Inflammatory macrophage treated with lipopolysaccharide for 1 hour (primary cell): ENCODE measurements at regions not wholly inside any gene's neighbourhood (a gene's known extent, or its start where the extent isn't known, plus 50 kb on each side); places are given as distances from the start of the nearest gene placed in this dataset.
"Not testable (repeated sequence)": the region's sequence is repeated elsewhere in the genome, so short reads cannot be mapped to it uniquely, and the experiment has no call there.

Experiments used
- DNase-seq, 2 donors: peaks; one replicate each; pipeline ENCODE4 v3.0.0-alpha.2; 2020 to 2022

- no peak for DNase-seq
These were observed 73.0 kb upstream of the RGPD5 start for GRCh38 chr2:109721135-109721534.

DNA sequence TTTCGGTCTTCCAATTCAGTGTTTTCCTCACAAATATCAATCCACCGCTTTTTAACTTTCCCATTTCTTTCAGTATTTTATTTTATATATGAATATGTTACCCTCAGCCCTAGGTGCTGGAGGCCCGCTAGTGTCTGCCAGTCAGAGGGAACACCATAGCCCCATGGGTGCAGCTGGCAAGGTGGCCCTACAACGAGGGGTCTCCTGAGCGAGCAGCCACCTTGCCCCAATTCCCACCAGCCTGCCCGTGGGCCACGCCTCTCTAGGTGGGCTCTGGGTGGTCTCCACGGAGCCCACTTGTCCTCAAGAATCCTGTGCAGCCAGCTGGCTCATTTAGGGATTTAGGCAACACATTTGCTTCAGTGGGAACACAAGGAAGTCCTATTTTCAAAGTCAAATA, 72.5 kb upstream of the RGPD5 start:
- DNase-seq = no peak

- no peak for DNase-seq
These were observed 72.1 kb upstream of the RGPD5 start for GRCh38 chr2:109722026-109722425.

GRCh38 chr2:109722640-109723039, 71.5 kb upstream of the RGPD5 start:
- DNase-seq = not testable (repeated sequence)

DNA sequence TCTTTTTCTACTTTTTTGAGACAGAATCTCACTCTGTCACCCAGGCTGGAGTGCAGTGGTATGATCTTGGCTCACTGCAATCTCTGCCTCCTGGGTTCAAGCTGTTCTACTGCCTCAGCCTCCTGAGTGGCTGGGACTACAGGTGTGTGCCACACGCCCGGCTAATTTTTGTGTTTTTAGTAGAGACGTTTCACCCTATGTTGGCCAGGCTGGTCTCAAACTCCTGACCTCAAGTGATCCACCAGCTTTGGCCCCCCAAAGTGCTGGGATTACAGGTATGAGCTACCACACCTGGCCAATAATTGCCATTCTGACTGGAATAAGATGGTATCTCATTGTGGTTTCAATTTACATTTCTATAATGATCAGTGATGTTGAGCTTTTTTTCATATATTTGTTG, 71.0 kb upstream of the RGPD5 start:
- DNase-seq = not testable (repeated sequence)

GRCh38 chr2:109724533-109725460, 69.3 kb upstream of the RGPD5 start:
- no peak for DNase-seq

DNA sequence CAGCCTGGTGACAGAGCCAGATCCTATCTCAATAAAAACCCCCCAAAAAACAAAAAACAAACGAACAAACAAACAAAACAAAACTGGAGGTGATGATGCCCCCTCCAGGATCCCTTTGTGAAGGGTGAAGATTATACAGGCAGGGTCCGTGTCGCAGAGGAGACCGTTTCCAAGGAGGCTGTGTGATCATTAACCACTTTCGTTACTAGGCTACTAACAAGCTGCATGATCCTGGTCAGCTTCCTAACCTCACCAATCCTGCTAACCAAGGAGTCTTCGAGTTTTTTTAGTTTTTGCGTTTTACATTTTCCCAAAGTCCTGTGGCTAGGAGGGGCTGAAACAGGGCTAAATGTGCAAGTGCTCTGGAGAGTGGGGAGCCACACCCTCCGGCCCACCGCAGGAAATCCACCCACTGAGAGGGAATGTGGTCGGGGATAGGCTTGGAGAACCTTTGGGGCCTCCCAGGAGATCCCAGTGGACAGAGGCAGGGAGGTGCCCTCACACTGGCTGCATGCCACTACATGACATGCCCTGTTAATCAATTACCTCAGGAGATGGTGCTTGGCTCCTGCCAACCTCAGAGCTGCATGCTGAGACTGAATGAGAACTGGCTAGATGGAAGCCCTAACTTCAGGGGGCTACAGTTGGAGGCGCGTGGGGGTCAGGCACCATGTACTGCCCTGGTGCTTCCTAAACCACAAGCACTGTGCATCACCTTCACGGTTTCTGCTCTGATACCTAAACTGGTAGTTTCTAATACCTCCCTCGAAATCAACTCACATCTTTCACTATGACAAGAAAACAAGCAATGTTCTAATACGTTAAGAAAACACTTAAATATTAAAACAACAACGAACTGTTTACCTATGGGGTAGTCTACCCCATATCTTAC, 67.5 kb upstream of the RGPD5 start:
- DNase-seq = no peak

- DNase-seq = no peak
These were observed 66.1 kb upstream of the RGPD5 start for GRCh38 chr2:109727929-109728447.

- not testable (repeated sequence) for DNase-seq
These were observed 60.4 kb upstream of the RGPD5 start for GRCh38 chr2:109733746-109734145.

DNA sequence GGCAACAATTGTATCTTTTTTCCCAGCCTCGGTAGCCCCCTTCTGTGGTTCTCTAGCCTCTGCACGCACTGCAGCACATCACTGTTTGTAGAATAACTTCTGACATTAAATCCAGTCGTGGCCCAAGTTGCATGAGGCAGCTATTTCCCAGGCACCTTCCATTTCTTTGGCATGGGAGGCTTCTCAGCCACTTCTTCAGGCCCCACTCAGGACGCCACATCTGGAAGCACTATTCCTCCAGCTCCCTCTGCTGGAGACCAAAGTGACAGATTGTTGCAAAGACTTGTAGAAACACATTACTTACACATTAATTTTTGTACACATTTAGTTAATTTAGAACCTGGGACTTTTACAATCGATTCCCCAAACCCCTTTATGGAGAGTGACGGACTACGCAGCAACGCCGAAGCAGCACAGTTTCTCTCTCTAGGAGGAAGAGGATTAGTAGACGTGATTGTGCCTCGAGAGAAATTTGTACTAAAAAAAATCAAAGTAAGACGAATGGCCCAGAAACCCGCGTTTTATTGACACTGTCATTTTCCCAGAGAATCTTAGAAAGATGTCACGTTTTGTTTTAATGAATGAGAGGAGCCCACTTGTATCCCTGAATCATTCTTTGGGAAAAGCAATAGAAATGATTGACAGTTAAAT, 57.8 kb upstream of the RGPD5 start:
- peak; percentile 32 to 71 for DNase-seq
